PC-9 (cell line): ENCODE measurements at regions not wholly inside any gene's neighbourhood (a gene's known extent, or its start where the extent isn't known, plus 50 kb on each side); places are given as distances from the start of the nearest gene placed in this dataset.

Experiments used
- BruUV-seq: library from RNA; stranded (reverse); fragments of 400-500 nt; replicated peaks from 2 replicates; lab custom pipeline; 2021; lab: Mats Ljungman, UMichigan
- CTCF ChIA-PET: fragments of 300-600 bp; sonication (Branson Sonifier 250); formaldehyde crosslinking; loops from one replicate; lab custom pipeline; 2022; ENCODE audit warnings: antibody characterized with exemption; lab: Charles Lee
- POLR2A ChIA-PET: fragments of 300-600 bp; sonication (Branson Sonifier 250); formaldehyde crosslinking; loops from one replicate; lab custom pipeline; 2022; ENCODE audit warnings: antibody characterized with exemption; ENCODE audit not compliant: unreplicated experiment; lab: Charles Lee
- DNase-seq, 2 experiments: peaks; one replicate each; pipeline versions ENCODE4 v3.0.0 to v3.0.0-alpha.2; 2015 to 2022; ENCODE audit warnings: mixed read lengths in 1 of 2
- H2AFZ ChIP-seq: fragments of 200-600 bp; sonication (generic); 2 replicates; pipeline ENCODE4 v1.8.1; 2017; ENCODE audit warnings: antibody characterized with exemption
- H3F3A ChIP-seq: fragments of 200-600 bp; sonication (generic); 2 replicates; pipeline ENCODE4 v1.8.1; 2017; ENCODE audit warnings: antibody characterized with exemption, mild to moderate bottlenecking, low read depth; ENCODE audit not compliant: insufficient read depth
- H3K27ac ChIP-seq: fragments of 200-600 bp; sonication (generic); 2 replicates; pipeline ENCODE4 v1.6.1; 2016; ENCODE audit warnings: mixed run types
- H3K27me3 ChIP-seq: fragments of 200-600 bp; sonication (generic); 2 replicates; pipeline ENCODE4 v1.6.1; 2016; ENCODE audit warnings: low read depth, mixed run types; ENCODE audit not compliant: insufficient read depth
- H3K36me3 ChIP-seq: fragments of 200-600 bp; sonication (generic); 2 replicates; pipeline ENCODE4 v1.6.1; 2016; ENCODE audit warnings: low read depth, mixed run types
- H3K4me1 ChIP-seq: fragments of 200-600 bp; sonication (generic); replicated peaks from 2 replicates; pipeline ENCODE4 v1.6.1; 2016; ENCODE audit warnings: mixed run types; ENCODE audit not compliant: insufficient read depth
- H3K4me2 ChIP-seq: fragments of 200-600 bp; sonication (generic); 2 replicates; pipeline ENCODE4 v1.6.1; 2017; ENCODE audit warnings: mixed run types
- H3K4me3 ChIP-seq: fragments of 200-600 bp; sonication (generic); 2 replicates; pipeline ENCODE4 v1.6.1; 2016; ENCODE audit warnings: mixed run types
- H3K79me2 ChIP-seq: fragments of 200-600 bp; sonication (generic); 2 replicates; pipeline ENCODE4 v1.6.1; 2017; ENCODE audit warnings: low read depth, mixed run types
- H3K9me2 ChIP-seq: fragments of 200-600 bp; sonication (generic); 2 replicates; pipeline ENCODE4 v1.8.1; 2017; ENCODE audit warnings: mild to moderate bottlenecking; ENCODE audit not compliant: insufficient read depth
- H3K9me3 ChIP-seq: fragments of 200-600 bp; sonication (generic); 2 replicates; pipeline ENCODE4 v1.8.1; 2016; ENCODE audit warnings: low read depth; ENCODE audit not compliant: insufficient read depth
- H4K20me1 ChIP-seq: fragments of 200-600 bp; sonication (generic); 2 replicates; pipeline ENCODE4 v1.8.1; 2017; ENCODE audit not compliant: insufficient read depth
- CTCF ChIP-seq: fragments of 200-600 bp; sonication (generic); conservative IDR thresholded peaks from 2 replicates; pipeline ENCODE4 v1.6.1; 2017; ENCODE audit warnings: mixed run types, antibody characterized with exemption, mild to moderate bottlenecking, moderate library complexity
- EZH2 ChIP-seq: fragments of 200-600 bp; sonication (generic); IDR thresholded peaks from 2 replicates; pipeline ENCODE4 v1.8.0; 2017; ENCODE audit warnings: antibody characterized with exemption, low read depth
- intact Hi-C: fragments of 100-400 bp; cut with micrococcal nuclease; formaldehyde crosslinking; loops from one replicate; pipeline ENCODE4 v1.10.0; 2022; ENCODE audit not compliant: unreplicated experiment

GRCh38 chr13:65091031-65091430 is 2139.1 kb downstream of the PCDH9 start:
- no TSS peak for BruUV-seq
- POLR2A ChIA-PET = no interaction called here
- H3K9me2 ChIP-seq = no peaks in the 10 kb centered on the region

GRCh38 chr13:65090186-65090585 is 2139.9 kb downstream of the PCDH9 start:
- Histone ChIP-seq H3K36me3 (no peaks in the 10 kb centered on the region), H3K27ac (no peak overlapping the region), H3K9me2 (no peaks in the 10 kb centered on the region), H3K4me1 (no peaks in the 10 kb centered on the region), H3K27me3 (no peaks in the 10 kb centered on the region), H3F3A (no peaks in the 10 kb centered on the region), H3K79me2 (no peaks in the 10 kb centered on the region), H2AFZ (no peak overlapping the region), H3K4me3 (no peak overlapping the region), H3K9me3 (no peaks in the 10 kb centered on the region), H4K20me1 (no peaks in the 10 kb centered on the region), H3K4me2 (no peak overlapping the region)
- intact Hi-C loops = no loop called here
- POLR2A ChIA-PET = interaction anchor here (0.6 kb wide), 1 partner anchor 1563 kb away, joined by 4 read pairs; no protein-coding TSS in a partner anchor
- DNase-seq = no peak
- BruUV-seq = no TSS peak
- CTCF ChIA-PET = no interaction called here
- TF ChIP-seq EZH2 = no peak
- TF ChIP-seq CTCF = no peak

More at GRCh38 chr13:65091031-65091430, 2139.1 kb downstream of the PCDH9 start:
- no peak overlapping the region for H2AFZ ChIP-seq
- no peaks in the 10 kb centered on the region for H3K27me3 ChIP-seq
- H3K27ac ChIP-seq = no peak overlapping the region
- H3K4me2 ChIP-seq = no peak overlapping the region
- no peak overlapping the region for H3K4me3 ChIP-seq
- H3K9me3 ChIP-seq = no peaks in the 10 kb centered on the region
- no peaks in the 10 kb centered on the region for H3F3A ChIP-seq
- intact Hi-C loops = no loop called here
- DNase-seq = no peak
- TF ChIP-seq CTCF = no peak
- TF ChIP-seq EZH2 = no peak
- H4K20me1 ChIP-seq = no peaks in the 10 kb centered on the region
- H3K36me3 ChIP-seq = no peaks in the 10 kb centered on the region
- CTCF ChIA-PET = no interaction called here
- no peaks in the 10 kb centered on the region for H3K79me2 ChIP-seq
- H3K4me1 ChIP-seq = no peaks in the 10 kb centered on the region

GRCh38 chr13:65088906-65089305 is 2141.2 kb downstream of the PCDH9 start:
- Histone ChIP-seq H3K4me3 (no peak overlapping the region), H4K20me1 (no peaks in the 10 kb centered on the region), H2AFZ (no peak overlapping the region), H3K9me3 (no peaks in the 10 kb centered on the region), H3F3A (no peaks in the 10 kb centered on the region), H3K36me3 (no peaks in the 10 kb centered on the region), H3K27me3 (no peaks in the 10 kb centered on the region), H3K4me2 (no peak overlapping the region), H3K27ac (no peak overlapping the region), H3K4me1 (no peaks in the 10 kb centered on the region), H3K79me2 (no peaks in the 10 kb centered on the region), H3K9me2 (no peaks in the 10 kb centered on the region)
- TF ChIP-seq CTCF (no peak), EZH2 (no peak)
- intact Hi-C loops = no loop called here
- ChIA-PET POLR2A (no interaction called here), CTCF (no interaction called here)
- no TSS peak for BruUV-seq
- no peak for DNase-seq
